ENCODE measurements at regions not wholly inside any gene's neighbourhood (a gene's known extent, or its start where the extent isn't known, plus 50 kb on each side); places are given as distances from the start of the nearest gene placed in this dataset.

DNA sequence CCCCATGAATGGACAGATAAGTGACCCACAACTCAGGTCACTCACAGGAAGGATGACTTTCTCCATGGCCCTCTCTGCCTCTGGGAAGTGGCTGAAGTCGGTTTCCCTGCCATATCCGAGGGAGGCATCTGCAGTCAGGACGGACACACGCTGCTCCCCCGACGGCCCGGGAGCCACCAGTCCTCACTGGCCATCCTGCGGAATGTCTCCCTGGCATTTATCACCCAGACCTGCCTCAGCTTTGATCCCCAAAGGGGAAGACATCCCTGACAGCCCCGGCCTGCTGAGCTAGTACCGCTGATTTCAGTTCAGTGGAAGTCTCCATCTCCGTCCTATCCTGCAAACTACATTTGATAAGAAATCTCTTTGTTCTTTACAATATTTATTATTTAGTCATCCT lies 339.5 kb upstream of the MKI67 start:
- no peak for DNase-seq (ENCODE audit: low read depth, low spot score)

DNA sequence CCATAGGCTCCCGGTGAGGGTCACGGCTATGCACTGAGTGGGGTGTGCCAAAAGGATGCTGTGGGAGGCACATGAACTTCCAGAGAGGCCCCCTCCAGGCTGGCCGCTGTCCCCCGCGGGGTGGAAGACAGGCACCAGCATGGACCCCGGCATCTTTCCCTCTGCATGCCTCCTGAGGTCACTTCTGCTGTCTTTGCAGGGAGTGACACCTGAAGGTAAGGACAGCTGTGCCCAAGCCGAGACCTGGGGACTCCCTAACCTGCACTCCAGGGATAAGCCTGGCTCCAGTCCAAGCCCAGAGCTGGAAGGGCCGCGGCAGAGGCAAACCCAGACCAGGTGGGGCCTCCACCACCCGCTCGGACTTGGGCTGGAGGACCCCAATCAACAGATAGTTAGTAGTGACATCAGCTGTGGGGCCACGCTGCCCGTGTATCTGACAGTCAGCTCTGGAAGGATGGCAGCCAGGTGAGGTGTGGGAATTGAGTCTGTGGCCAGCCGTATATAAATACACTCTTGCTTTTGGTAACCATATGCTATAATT lies 340.7 kb upstream of the MKI67 start:
- no peak for DNase-seq (ENCODE audit: low read depth, low spot score)

DNA sequence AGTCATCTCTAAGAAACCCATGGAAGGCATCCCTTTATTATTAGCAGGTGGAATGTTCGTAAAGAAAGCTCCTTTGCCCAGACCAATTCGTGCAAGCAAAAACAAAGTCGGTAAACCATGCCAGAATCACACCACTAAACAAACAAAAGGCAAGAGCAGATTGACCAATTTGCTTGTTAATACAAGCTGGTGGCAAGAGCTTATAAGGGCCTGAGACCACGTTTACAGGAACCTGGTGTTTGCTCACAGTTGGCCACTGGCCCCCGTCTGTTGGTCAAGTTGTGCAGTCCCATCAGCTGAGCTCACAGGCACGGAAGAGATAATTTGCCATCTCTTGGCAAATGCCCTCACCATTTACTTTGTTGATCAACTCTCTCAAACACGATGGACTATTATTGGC lies 342.2 kb upstream of the MKI67 start:
- no peak for DNase-seq (ENCODE audit: low read depth, low spot score)

DNA sequence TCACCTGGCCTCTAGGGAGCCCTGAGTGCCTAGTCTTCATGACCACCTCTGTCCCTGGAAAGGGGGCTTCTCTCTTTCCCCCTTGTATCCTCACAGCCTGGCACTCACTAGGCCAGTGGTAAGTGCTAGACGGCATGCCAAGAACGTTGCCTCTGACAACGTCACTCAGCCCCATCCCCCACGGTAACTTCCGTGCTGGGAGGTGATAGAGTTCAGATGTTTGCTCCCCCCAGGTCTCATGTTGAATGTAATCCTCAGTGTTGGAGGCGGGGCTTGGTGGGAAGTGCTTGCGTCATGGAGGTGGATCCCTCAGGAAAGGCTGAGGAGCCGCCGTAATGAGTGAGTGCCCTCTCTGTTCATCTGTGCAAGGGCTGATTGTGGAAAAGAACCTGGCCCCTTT lies 343.3 kb upstream of the MKI67 start:
- no peak for DNase-seq (ENCODE audit: low read depth, low spot score)

DNA sequence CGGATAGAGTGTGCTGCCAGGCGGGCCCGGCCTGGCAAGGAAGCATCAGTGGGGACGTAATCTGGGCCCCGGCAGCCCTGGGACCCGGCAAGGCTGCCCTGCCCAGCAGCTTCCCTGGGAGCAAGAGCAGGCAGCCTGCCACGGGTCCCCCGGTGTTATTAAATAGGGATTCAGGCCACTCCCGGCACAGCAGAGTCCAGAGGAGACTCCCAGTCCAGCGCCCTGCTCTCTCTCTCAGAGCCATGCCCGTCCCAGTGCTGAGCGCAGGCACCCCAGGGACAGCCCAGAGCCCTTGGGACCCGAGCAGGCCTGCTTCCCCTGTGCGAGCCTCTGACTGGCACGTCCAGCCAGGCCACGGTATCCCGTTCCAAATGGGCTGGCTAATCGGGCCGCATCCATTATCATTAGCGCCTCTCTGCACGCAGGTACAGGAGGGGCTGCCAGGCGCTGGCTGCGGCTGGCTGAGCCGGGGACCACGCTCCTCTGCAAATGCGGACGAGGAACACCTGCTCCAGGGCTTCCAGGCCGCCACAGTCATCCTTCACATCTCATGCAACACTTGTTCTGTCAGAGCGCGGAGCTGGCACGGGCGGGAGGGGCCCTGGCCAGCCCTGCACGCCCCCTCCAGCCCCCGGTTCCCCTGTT lies 344.2 kb upstream of the MKI67 start:
- DNase-seq (ENCODE audit: low read depth, low spot score) = no peak

DNA sequence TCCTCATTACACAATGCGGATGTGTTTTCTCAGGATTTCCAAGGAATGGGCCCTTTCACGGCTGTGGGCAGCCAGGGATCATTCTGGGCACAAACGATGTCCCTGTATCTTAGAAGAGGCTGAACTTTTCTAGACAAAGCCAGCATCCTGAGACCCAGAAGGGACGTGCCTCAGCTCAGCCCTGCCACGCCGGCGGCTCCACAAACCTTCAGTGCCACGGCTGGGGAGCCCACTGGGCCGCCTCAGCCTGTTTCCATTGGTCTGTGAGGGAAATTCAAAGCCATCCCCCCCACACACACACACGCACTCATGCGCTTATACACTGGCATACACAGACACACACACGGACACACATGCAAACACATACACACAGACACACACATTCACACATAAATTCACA lies 344.9 kb upstream of the MKI67 start:
- DNase-seq (ENCODE audit: low read depth, low spot score) = no peak

DNA sequence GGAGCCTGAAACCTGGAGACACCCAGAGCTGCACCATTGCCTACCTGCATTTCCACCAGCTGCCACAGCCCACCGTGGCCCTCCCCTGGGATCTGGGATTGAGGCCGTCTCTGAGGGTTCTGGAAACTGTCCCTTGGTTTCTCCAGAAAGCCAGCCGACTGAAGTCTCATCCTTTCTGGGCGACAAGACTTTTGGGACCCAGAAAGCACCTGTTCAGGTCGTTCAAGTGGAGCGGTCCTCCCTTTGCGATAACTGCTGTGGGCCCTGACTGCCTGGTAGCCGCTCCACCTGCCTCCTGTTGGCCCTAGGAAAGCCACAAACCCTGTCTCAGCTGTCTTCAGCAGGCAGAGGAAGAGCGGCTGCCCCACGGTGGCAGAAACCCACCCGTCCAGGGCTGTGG lies 346.0 kb upstream of the MKI67 start:
- DNase-seq (ENCODE audit: low read depth, low spot score) = no peak

DNA sequence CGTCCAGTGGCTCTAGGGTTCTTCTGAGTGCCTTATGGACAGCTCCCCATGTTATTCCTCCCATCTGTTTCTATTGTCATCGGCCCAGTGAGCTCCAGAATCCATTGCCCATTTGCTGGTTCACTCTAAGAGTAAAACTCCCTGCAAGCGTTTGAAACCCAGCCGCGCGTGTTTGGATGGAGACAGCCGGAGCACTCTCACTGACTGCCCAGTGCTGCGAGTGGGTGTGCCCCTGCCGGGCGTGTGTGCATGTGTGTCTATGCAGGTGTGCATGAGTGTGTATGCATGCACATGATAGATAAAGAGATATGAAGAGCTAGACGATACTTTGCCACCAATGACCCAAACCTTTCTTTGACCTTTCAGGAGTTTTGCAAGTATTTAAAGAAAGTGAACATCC lies 347.2 kb upstream of the MKI67 start:
- no peak for DNase-seq (ENCODE audit: low read depth, low spot score)

DNA sequence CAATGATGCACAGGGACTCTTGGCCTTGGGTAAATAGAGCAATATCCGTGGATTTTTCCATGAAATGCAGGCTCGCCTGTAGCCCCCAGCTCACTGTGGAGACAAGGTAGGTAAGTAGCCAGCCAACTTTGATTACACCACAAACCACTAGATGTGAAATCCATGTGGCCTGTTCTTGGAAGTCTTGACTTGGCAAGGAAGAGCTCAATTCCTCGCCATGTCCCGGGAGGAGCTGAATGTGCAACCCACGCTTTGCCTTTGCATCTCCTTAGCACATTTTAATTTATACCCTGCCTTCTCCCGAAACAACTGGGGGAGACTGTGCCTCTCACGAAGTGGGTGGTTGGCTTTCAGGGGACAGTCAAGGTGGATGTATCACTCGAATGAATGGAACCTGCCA lies 347.7 kb upstream of the MKI67 start:
- DNase-seq (ENCODE audit: low read depth, low spot score) = no peak

DNA sequence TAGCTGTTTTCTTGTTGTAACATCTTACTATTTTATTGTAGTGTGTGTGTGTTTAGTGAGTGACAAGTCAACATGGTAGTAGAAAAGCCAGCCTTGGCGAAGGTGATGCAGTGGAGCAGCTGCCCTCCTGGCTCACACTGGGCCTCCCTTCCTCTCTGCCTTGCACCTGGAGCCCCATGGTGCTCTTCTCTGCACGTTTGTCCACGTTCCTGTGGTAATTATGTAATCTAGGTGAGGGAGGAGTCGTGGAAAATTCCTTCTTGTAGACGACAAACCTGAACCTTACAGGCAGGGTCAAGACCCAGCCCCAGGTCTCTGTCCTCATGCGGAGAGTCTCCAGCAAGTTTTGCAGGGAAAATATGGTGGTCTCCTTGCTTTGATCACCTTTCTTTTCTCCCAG lies 348.3 kb upstream of the MKI67 start:
- no peak for DNase-seq (ENCODE audit: low read depth, low spot score)

DNA sequence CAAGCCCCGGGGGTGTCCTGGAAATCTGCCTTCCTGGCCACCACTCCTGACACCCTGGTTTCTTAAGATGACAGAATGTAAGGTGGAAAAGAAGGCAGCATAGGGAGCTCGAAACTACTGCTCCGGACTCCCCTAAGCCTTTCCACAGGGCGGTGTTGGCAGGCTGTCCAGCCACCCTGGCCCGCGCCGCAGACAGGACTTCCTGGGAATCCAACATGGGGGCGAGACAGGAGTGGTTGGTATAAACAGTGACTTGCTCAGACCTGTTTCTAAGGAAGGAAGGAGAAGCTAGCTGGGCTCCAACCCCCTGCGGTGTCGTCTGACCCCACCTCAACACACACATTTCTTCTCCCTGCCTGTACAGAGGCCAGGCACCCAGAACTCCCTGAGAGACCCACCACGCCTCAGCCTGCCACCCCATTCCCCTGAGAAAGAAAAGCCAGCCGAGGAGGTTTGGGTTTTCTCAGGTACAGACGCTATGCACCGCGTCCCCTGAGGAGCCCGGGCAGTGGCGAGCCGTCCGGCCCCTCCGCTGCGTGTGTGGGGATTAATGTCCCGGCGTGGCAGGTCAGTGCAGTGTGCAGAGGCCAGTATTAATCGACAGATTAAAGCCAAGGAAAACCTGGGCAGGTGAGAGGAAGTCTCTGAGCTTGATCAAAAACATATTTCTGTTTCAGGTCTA lies 349.6 kb upstream of the MKI67 start:
- DNase-seq (ENCODE audit: low read depth, low spot score) = no peak

DNA sequence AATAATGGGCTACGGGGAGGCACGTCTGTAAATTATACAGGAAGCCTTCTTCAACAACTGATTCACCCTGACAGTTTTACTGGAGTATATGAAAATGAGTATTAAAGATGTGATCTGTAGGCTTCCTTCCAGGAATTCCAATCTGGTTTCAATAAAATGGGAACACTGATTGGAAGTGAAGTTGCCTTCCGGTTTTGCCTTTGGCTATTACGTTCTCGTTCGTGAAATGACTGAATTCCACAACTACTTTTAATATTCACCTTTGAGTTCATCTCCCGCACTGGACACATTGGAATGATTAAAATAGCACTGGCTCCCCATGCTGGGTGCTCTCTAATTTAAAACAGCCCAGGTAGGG lies 350.1 kb upstream of the MKI67 start:
- DNase-seq (ENCODE audit: low read depth, low spot score) = no peak

DNA sequence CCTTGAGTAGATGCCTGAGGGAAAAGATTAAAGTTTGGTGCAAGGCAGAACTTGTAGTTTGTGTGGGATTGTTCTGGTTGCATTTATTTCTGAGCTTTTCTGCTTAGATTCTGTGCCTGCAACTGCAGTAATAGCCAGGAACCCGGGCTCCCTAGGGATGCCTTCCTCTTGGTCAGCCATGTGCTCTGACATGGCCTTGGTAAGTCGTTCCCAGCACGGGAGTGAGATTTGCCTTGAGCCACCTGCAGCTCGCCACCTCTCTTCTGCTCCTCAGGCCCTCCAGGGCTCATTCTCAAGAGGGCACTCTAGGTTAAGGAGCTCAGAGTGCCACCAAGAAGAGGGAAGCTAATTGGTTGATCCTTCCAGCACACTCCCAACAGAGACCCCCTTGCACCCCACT lies 350.6 kb upstream of the MKI67 start:
- no peak for DNase-seq (ENCODE audit: low read depth, low spot score)

DNA sequence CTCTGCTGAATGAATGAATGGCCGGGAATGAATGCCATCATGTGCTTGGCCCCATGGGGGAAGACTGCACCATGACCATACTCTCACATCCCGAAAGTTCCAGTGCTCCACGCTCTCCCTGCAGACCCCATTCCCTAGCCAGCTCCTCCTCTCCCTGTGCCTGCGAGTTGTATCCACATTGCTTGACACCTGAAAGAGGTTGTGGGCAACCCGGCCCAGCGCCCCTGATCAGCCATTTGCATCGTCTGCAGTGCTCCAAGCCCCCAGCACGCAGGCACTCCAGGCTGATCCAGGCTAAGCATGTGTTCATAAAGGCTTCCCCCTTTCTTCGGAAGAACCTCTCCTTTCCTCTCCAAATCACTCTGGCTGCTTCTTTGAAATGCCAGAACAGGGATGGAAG lies 354.4 kb upstream of the MKI67 start:
- DNase-seq (ENCODE audit: low read depth, low spot score) = no peak

DNA sequence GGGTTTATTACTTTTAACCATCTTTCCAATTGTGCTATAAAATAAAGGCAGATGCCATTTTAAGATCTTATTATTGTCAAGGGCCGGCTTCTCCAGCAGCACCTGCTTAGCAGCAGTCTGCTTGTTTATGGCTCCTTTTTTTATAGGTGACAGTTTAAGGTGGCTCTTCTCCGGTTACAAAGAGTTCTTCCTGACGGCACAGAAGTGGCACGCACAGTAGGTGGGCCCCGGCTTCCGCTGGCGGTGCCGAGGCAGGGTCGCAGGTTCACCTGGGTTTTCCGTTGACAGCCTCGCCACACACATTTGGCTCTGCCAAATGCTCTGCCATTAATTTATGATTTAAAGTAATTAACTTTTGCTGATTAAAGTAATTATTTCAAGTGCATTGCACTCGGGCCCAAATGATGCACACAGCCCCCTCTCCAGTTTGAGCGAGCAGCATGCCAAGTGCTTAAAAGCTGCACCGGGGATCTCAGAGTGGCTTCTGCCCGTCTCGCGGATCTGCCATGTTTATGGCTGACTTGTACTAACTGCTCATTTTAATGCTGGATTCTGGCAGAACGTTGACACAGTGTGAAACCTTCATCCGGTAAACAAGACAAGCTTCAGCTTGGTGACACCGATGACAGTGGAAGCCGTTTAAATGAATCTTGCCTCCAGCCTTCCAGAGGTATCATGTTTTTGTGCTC lies 355.1 kb upstream of the MKI67 start:
- no peak for DNase-seq (ENCODE audit: low read depth, low spot score)

DNA sequence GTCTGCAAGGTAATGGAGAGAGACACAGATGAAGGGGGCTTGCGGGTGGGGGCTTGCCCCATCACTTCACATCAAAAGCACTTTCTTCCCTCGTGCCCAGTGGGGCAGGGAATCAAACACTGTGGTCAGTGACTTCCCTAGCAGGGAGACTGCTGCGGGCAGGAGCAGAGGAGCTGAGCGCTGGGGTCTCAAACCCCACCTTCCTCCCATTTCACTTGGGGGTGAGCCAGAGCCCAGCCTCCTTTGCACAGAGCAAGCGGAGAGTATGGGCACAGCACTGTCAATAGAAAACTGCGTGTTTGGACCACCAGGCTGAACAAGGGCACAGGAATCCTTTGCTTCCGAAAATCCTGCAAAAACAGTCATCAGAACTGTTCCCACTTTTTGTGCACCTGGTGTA lies 355.8 kb upstream of the MKI67 start:
- DNase-seq (ENCODE audit: low read depth, low spot score) = no peak

DNA sequence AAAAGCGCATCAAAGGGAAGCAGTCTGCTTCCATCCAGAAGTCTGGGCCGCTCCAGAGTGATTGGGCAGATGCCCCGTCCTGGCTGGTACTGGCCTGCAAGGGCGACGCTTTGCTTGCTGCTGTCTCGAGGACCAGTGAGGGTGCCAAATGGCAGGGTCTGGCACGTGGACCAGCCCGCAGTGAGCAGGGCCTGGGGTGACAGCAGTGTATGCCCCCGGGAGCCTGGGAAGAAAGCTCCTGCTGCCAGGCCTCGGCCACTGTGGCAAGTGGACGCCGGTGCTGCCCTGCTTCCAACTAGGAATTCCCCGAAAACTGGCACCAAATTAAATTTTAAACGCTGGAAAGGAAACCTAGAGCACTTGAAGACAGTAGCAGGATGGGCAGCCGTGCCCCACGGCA lies 357.0 kb upstream of the MKI67 start:
- DNase-seq (ENCODE audit: low read depth, low spot score) = no peak

DNA sequence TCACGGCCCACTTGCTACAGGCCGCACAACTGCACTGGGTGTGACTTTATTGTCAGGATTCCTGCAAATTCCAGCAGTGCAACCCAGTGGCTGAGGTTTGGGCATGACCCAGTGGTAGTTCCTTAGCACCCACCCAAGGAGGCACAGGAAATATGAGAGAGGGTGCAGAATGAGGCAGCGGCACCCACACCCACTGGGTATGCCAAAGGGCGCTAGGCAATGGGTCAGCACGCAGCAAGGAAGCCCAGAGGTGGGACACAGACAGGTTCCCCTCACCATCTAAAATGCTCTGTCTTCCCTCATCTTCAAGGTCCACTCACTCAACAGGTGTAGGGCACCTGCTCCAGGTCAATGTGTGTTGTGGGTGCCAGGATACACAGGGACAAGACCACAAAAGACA lies 357.8 kb upstream of the MKI67 start:
- no peak for DNase-seq (ENCODE audit: low read depth, low spot score)

DNA sequence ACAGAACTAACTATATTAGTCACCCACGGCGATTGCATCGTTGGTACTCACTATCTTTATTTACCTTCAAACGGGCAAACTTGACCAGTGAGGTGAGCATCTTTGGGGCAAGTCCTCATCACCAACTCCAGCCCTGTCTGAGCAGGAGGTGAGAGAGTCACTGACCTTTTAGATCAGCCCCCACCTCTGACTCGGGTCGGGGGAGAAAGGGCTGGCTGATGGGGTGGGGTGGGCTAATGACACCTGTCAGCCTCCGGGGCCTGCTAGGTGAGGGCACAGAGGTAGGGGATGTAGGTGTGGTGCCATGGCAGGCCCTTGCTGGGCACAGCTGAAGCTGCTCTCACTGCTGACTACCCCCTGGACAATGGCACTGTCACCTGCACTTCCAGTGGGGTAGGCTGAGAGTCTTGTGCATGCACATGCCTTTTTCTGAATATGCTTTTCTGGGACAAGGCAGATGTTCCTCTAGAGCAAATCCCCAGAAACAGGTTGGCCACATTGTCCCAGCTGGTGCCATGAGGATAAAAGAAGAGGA lies 359.5 kb upstream of the MKI67 start:
- no peak for DNase-seq (ENCODE audit: low read depth, low spot score)

DNA sequence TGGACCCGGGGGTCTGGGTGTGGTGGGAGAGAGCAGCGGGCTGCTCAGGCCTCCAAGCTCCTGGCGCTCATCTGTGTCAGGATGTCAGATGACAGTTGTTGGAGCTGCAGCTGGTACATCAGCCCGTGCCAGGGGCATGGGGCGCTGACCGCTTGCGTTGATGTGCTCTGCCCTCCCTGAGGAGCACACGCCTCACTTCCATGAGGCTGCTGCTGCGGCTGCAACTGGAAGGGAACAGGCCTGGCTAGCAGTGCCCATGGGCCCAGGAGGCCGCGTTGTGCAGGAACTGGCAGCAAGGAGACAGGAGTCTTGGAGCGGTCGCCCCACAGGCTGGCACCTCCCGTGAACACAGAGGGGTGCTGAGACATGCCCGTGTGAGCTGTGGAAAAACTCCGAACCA lies 361.3 kb upstream of the MKI67 start:
- no peak for DNase-seq (ENCODE audit: low read depth, low spot score)

DNA sequence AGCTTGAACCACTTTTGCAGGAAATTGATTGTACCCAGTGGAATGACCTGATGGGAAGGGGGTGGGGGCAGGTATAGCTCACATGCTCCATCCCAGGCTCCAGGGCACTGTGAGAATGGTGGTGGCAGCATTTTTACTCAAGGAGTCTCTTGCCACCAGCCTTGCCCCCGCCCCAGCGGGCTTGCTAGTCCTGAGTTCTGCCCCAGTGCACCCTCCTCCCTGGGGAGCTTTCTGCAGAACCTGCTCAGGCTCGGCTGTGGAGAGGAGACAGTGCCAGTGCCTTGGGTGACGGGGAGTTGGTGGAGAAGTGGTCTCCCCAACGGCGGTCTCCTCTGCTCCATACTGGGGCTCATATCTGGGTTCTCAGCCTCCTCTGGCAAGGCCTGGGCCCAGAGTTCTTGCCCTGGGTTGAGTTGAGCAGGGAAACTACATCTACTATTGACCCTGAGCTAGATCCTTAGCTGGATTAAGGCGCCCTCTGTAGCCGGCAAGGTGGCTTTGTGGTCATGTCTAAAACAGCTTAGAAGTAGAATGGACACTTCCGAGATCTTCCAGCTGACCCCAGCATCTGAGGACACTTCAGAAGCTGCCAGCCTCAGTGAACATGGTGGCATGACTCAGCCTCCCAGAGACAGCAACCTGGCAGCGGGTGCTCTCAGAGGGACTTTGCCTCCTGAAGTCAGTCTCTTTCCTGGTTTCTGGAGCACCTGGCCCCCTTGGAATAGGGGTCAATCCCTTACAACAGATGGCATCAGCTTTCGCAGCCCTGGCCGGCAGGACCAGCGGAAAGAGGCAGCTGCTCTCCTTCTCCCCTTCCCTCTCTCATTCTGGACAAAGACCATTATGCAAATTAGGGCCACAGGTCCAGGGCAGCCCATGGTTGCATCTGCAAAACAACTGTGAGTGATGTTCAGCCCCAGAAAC lies 363.4 kb upstream of the MKI67 start:
- DNase-seq (ENCODE audit: low read depth, low spot score) = no peak

DNA sequence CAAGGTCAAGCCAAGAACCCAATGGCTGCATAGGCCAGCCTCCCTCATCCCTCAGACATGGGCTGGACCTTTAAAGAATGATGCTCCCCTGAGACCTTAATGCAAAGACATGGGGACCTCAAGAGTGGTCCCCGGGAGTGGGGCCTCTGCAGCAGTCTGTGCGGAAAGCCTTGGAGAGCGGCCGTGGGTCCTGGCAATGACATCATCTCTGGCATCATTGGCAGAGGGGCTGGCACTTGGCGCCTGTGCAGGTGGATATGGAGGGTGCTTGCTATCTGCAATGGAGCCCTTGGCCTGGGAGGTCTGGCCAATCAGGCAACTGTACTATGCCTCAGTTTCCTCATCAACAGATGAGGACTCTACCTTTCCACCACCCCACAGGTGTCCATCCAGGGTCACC lies 365.5 kb upstream of the MKI67 start:
- DNase-seq (ENCODE audit: low read depth, low spot score) = no peak

Data from activated CD4-positive, CD25-positive, alpha-beta regulatory T cell treated with anti-CD3 and anti-CD28 coated beads, Interleukin-2, amount 50 U/mL, for 16 hours (primary cell).